ENCODE measurements at regions not wholly inside any gene's neighbourhood (a gene's known extent, or its start where the extent isn't known, plus 50 kb on each side); places are given as distances from the start of the nearest gene placed in this dataset.

GRCh38 chr6:11381801-11382513, 149.5 kb upstream of the NEDD9 start:
- H3K36me3 ChIP-seq = no peaks in the 10 kb centered on the region
- no peaks in the 10 kb centered on the region for H3K4me1 ChIP-seq
- no peak for DNase-seq (ENCODE audit: low spot score)
- no peak overlapping the region for H3K27ac ChIP-seq
- no peaks in the 10 kb centered on the region for H3K9me3 ChIP-seq
- H3K4me3 ChIP-seq = peak overlapping the region in 1 of 2 donors; percentile 11
- TF ChIP-seq CTCF (IDR thresholded peaks at IDR 0.05) = no peak
- no peaks in the 10 kb centered on the region for H3K27me3 ChIP-seq

- no peaks in the 10 kb centered on the region for H3K36me3 ChIP-seq
- H3K27me3 ChIP-seq = no peaks in the 10 kb centered on the region
- DNase-seq (ENCODE audit: low spot score) = no peak
- no peaks in the 10 kb centered on the region for H3K9me3 ChIP-seq
- no peak overlapping the region for H3K27ac ChIP-seq
- no peak for TF ChIP-seq CTCF (IDR thresholded peaks at IDR 0.05)
- H3K4me3 ChIP-seq = no peak overlapping the region
- H3K4me1 ChIP-seq = no peaks in the 10 kb centered on the region
Measured at GRCh38 chr6:11380969-11381744, 148.7 kb upstream of the NEDD9 start.

- H3K4me1 ChIP-seq = no peaks in the 10 kb centered on the region
- DNase-seq (ENCODE audit: low spot score) = no peak
- H3K9me3 ChIP-seq = no peaks in the 10 kb centered on the region
- no peak overlapping the region for H3K4me3 ChIP-seq
- H3K27ac ChIP-seq = no peak overlapping the region
- H3K36me3 ChIP-seq = no peaks in the 10 kb centered on the region
- H3K27me3 ChIP-seq = no peaks in the 10 kb centered on the region
- TF ChIP-seq CTCF (IDR thresholded peaks at IDR 0.05) = no peak
Measured at GRCh38 chr6:11380549-11380948, 148.1 kb upstream of the NEDD9 start.

- Histone ChIP-seq H3K27me3 (no peaks in the 10 kb centered on the region), H3K9me3 (no peaks in the 10 kb centered on the region), H3K36me3 (no peaks in the 10 kb centered on the region), H3K4me3 (no peak overlapping the region), H3K27ac (no peak overlapping the region), H3K4me1 (no peaks in the 10 kb centered on the region)
- no peak for TF ChIP-seq CTCF (IDR thresholded peaks at IDR 0.05)
- no peak for DNase-seq (ENCODE audit: low spot score)
Measured at GRCh38 chr6:11379805-11380204, 147.3 kb upstream of the NEDD9 start.

- TF ChIP-seq CTCF (IDR thresholded peaks at IDR 0.05) = no peak
- Histone ChIP-seq H3K9me3 (no peaks in the 10 kb centered on the region), H3K36me3 (no peaks in the 10 kb centered on the region), H3K27ac (no peak overlapping the region), H3K4me3 (no peak overlapping the region), H3K27me3 (no peaks in the 10 kb centered on the region), H3K4me1 (no peaks in the 10 kb centered on the region)
- no peak for DNase-seq (ENCODE audit: low spot score)
Measured at GRCh38 chr6:11378639-11379038, 146.2 kb upstream of the NEDD9 start.

All from right atrium auricular region (tissue), 2 donors.